ENCODE measurements at regions not wholly inside any gene's neighbourhood (a gene's known extent, or its start where the extent isn't known, plus 50 kb on each side); places are given as distances from the start of the nearest gene placed in this dataset.
"Not testable (repeated sequence)": the region's sequence is repeated elsewhere in the genome, so short reads cannot be mapped to it uniquely, and the experiment has no call there.

DNA sequence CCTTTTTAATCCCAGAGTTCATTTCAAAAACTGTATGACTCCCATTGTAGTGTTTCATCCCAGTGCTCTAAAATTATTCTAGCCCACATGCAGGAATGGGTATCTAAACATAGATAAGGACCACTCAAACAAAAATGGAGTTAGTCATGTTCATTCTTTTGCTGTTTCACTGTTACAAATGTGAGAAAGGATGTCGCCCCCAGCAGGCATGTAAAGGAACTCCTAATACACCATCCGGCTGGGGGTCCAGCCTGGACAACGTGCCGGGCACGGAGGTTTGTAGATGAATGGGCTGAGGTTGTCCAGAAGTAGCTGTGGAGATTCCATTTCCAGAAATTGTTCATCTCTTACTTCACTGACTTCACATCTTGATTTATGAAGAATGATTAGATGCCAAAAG, 101.9 kb upstream of the RAB12 start:
- Histone ChIP-seq H3K4me1 (ENCODE audit: insufficient read depth) (no peaks in the 10 kb centered on the region), H3K27ac (ENCODE audit: low read depth) (no peak overlapping the region), H3K36me3 (ENCODE audit: insufficient read depth) (no peaks in the 10 kb centered on the region), H3K4me3 (ENCODE audit: low read depth, low read length) (no peak overlapping the region)
- 32% methylated on average over 5 of the region's 5 CpGs for WGBS
- DNase-seq (ENCODE audit: extremely low spot score), result no peak

DNA sequence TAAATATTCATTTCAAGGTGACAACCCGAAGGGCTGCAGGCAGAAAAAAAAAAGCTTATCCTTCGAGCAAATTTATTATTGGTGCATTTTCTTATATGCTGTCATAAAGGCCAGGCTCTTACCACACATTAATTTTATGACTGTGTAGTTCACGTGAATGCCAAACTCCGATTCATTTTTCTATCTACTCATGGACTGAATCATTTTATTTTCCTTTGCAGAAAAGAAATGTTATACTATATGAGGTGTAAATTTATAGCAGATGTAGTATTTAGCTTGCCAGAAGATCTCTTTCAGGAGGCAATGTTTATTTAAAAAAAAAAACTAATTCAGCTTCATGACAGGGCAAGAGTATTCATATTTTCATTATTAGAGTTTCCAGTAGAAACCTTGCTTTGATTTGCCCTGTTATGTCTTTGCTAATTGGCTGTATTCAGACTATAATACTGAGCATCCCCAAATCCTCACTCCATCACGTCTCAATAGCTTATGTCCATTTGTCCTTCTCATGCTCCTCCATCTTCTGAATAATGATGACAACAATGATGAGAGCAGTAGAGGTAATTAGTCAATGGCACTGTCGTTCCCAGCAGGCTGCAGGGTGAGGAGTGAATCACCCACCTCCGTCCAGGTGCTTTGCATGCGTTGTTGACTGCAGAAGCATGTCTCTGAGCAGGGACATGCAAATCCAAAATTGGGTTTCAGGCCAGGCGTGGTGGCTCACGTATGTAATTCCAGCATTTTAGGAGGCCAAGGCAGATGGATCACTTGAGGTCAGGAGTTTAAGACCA, 101.1 kb upstream of the RAB12 start:
- no peaks in the 10 kb centered on the region for H3K36me3 ChIP-seq (ENCODE audit: insufficient read depth)
- H3K4me1 ChIP-seq (ENCODE audit: insufficient read depth), result no peaks in the 10 kb centered on the region
- 63% methylated on average over 10 of the region's 10 CpGs for WGBS
- H3K27ac ChIP-seq (ENCODE audit: low read depth), result no peak overlapping the region
- no peak for DNase-seq (ENCODE audit: extremely low spot score)
- no peak overlapping the region for H3K4me3 ChIP-seq (ENCODE audit: low read depth, low read length)

DNA sequence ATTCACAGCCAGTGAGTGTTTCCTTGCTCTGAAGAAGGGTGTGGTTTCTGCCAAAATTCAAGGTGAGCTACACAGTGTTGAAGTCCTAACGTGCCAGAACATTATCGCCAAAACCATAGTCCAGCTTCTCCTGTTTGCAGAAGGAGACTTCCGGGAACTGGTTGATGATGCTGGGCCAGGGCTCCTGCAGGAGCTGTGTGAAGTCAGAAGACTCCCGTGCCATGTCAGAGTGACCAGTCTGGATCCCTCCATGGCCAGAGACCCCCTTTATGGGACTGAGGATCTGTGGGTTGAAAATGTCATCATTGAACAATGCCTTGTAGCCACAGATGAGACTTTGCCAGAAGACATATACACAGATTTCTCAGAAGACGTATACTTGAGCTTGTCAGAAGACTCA, 96.0 kb upstream of the RAB12 start:
- H3K4me3 ChIP-seq (ENCODE audit: low read depth, low read length), result no peak overlapping the region
- no peak for DNase-seq (ENCODE audit: extremely low spot score)
- no peaks in the 10 kb centered on the region for H3K4me1 ChIP-seq (ENCODE audit: insufficient read depth)
- H3K36me3 ChIP-seq (ENCODE audit: insufficient read depth), result no peaks in the 10 kb centered on the region
- no peak overlapping the region for H3K27ac ChIP-seq (ENCODE audit: low read depth)
- WGBS, result 95% methylated on average over 5 of the region's 5 CpGs

DNA sequence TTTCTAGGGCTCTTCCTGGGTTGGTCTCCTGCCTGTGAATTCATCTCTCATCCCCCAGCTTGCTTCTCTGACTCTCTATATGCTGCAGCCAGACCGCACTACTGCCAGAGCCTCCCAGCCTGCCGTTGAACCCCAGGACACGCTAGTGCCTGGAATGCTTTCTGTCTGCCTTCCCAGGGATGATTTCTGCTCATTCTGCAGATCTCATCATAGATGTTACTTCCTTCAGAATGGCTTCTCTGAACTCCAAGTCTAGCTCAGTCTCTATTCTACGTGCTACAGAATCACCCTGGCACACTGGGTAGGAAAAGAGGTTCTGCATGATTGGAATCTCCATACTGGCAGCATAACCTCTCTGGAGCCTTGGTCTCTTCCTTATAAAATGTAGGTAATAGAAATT, 94.8 kb upstream of the RAB12 start:
- no peaks in the 10 kb centered on the region for H3K4me1 ChIP-seq (ENCODE audit: insufficient read depth)
- WGBS, result 81% methylated on average over 4 of the region's 4 CpGs
- no peak overlapping the region for H3K27ac ChIP-seq (ENCODE audit: low read depth)
- no peaks in the 10 kb centered on the region for H3K36me3 ChIP-seq (ENCODE audit: insufficient read depth)
- no peak for DNase-seq (ENCODE audit: extremely low spot score)
- H3K4me3 ChIP-seq (ENCODE audit: low read depth, low read length), result no peak overlapping the region

DNA sequence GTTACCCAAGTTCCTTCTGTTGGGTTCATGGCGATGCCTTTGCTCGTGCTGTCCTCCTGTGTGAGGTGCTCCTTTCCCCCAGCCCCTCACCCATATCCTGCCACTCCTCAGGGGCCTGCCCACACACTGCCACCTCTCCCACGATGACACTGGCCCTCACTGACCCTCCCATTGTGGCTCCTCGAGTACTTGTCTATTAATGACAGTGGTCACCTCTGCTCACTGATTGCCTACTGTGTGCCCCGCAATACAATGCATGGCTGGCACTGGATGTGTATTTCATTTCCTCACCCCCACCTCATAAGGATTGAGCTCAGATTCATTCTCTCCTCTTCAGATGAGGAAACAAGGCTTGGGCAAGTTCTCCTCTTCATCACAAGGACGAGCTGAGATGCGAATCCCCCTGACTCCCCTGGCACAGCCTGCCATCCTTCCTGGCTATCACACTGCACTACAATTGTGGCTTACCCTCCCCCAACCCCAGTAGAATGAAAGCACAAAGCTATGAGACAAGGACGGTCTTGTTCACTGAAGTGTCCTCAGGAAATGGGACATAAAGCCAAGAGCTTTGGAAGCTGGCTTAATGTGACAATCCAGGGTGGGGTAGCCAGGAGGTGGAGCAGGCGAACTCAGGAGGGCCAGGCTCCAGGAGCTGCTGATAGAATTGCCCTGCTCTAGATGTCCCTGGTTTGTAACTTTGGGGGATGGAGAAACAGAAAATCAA, 93.9 kb upstream of the RAB12 start:
- no peaks in the 10 kb centered on the region for H3K4me1 ChIP-seq (ENCODE audit: insufficient read depth)
- H3K36me3 ChIP-seq (ENCODE audit: insufficient read depth), result no peaks in the 10 kb centered on the region
- WGBS, result 83% methylated on average over 9 of the region's 9 CpGs
- H3K4me3 ChIP-seq (ENCODE audit: low read depth, low read length), result no peak overlapping the region
- H3K27ac ChIP-seq (ENCODE audit: low read depth), result no peak overlapping the region
- no peak for DNase-seq (ENCODE audit: extremely low spot score)

DNA sequence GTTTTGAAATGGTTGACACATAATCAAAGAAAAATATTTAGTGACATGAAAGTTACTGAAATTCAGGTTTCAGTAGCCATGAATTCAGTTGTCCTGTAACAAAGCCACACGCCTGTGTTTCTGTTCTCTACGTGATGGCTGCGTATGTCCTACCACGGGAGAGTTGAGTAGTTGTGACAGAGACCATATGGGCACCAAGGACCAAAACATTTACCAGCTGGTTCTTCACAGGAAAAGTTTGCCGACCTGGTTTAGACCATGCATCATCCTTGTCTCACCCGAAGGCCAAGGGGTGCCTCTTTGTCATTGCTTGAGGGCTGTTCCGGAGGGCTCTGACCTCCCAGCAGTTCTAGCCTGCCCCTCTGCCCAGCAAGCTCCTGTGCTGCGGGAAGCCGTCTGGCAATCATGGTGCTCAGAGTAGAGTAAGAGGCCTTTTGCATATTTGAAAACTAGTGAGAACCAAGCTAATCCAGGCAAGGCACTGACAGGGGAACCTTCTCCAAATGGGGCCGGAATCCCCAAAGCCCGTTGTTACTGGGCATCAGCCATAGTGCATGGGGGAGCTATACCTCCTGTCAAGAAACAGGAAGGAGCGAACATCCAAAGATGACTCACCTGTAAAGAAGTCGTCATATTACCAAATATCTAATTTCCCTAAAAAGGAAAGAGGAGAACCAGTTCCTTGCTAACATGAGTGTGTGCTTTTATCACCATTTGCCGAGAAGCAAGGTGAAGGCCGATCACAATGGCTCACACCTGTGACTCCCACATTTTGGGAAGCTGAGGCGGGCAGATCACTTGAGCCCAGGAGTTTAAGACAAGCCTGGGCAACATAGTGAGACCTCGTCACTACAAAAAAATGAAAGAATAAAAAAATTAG, 92.6 kb upstream of the RAB12 start:
- H3K36me3 ChIP-seq (ENCODE audit: insufficient read depth), result no peaks in the 10 kb centered on the region
- H3K27ac ChIP-seq (ENCODE audit: low read depth), result no peak overlapping the region
- no peak overlapping the region for H3K4me3 ChIP-seq (ENCODE audit: low read depth, low read length)
- no peaks in the 10 kb centered on the region for H3K4me1 ChIP-seq (ENCODE audit: insufficient read depth)
- WGBS, result 80% methylated on average over 17 of the region's 17 CpGs
- DNase-seq (ENCODE audit: extremely low spot score), result no peak

DNA sequence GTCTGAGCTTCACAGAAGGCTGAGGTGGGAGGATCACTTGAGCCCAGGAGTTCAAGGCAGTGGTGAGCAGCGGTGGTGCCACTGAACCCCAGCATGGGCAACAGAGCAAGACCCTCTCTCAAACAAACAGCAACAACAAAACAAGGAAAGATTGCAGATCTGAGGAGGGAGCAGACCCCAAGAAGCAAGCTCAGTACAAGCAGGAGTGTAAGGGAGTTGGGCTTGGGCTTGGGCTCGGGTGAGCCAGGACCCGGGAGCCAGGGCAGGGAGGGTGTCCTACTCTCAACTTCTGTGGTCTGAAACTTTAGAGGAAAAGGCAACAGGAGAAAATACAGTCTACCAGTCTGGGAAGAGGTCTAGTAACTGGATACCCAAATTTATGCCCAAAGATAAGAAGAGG, 92.0 kb upstream of the RAB12 start:
- Histone ChIP-seq H3K36me3 (ENCODE audit: insufficient read depth) (no peaks in the 10 kb centered on the region), H3K27ac (ENCODE audit: low read depth) (no peak overlapping the region), H3K4me1 (ENCODE audit: insufficient read depth) (no peaks in the 10 kb centered on the region), H3K4me3 (ENCODE audit: low read depth, low read length) (no peak overlapping the region)
- DNase-seq (ENCODE audit: extremely low spot score), result no peak
- 80% methylated on average over 3 of the region's 3 CpGs for whole genome bisulfite sequencing

DNA sequence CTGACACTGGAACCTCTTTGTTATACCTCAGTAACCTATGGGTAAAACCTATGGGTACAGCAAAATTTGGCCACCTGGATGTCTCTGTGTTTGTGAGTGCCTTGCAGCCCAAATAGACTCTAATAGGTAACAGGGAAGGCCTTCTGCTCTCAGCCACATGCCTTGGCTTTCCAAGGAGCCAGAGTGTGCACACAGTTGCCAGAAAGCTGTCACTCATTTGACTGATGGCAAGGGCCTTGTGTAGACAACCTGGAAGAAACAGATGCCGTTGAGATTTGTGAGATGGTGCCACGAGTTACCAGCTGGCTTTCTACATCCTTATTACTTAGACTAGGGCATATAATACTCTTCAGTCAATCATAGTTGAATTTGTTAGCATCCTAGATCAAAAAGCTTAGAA, 90.1 kb upstream of the RAB12 start:
- no peak for DNase-seq (ENCODE audit: extremely low spot score)
- Histone ChIP-seq H3K4me1 (ENCODE audit: insufficient read depth) (no peaks in the 10 kb centered on the region), H3K27ac (ENCODE audit: low read depth) (no peak overlapping the region), H3K4me3 (ENCODE audit: low read depth, low read length) (no peak overlapping the region), H3K36me3 (ENCODE audit: insufficient read depth) (no peaks in the 10 kb centered on the region)
- 52% methylated on average over 2 of the region's 2 CpGs for WGBS

DNA sequence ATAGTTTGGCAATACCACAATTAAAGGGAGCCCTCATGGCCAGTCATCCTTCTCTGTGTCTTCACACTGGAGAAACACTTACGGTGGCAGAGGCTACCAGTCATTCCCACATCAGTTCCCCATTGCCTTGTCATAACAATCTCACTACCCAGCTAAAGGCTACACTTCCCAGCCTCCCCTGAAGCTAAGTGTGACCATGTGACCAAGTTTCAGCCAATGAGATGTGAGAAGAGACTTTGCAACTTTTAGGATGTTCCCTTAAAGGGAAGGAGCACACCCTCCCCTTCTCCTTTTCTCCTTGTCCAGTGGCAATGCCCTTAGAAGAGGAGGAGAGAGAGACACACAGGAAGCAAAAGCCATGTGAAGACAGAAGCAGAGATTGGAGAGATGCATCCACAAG, 89.0 kb upstream of the RAB12 start:
- no peak overlapping the region for H3K4me3 ChIP-seq (ENCODE audit: low read depth, low read length)
- H3K27ac ChIP-seq (ENCODE audit: low read depth), result no peak overlapping the region
- H3K36me3 ChIP-seq (ENCODE audit: insufficient read depth), result no peaks in the 10 kb centered on the region
- no peak for DNase-seq (ENCODE audit: extremely low spot score)
- no peaks in the 10 kb centered on the region for H3K4me1 ChIP-seq (ENCODE audit: insufficient read depth)
- 95% methylated on average over 1 of the region's 1 CpG for WGBS

DNA sequence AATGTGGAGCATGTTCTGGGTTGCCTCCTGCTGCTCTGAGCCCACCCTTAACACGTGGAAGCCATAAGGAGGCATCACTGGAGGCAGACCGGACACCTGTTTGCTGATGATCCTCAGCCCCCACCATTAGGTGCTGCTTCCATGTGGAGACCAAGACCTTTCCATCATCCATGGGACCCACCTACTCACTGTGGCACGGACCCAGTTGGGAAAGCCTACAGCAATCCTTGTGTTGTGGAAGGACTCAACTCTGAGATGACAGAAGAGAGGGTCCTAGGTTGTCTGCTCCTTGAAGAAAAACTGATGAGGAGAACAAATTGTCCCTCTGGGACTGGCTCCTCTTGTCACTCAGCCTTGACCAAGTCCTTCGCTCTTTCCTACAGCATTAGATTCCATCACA, 86.5 kb upstream of the RAB12 start:
- DNase-seq (ENCODE audit: extremely low spot score), result no peak

DNA sequence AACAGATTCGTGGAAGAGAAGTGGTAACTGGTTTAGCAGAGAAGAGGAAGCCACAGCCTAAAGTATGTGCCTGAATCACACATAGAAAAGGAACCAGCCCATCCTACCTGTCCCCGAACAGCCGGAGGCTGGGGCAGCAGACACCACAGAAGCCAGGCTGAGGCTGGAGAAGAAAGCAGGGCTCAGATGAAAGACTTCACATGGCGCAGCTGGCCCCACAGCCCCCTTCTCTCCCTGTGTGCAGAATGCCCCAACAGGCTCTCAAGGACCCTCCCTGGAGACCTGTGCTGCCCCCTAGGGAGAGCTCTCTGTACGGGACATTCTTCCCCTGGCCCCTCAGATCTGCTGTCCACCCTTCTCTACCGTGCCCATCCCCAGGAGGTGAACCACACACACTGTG, 83.5 kb upstream of the RAB12 start:
- WGBS, result 52% methylated on average over 6 of the region's 6 CpGs
- Histone ChIP-seq H3K27ac (ENCODE audit: low read depth) (no peak overlapping the region), H3K36me3 (ENCODE audit: insufficient read depth) (no peaks in the 10 kb centered on the region), H3K4me1 (ENCODE audit: insufficient read depth) (no peaks in the 10 kb centered on the region), H3K4me3 (ENCODE audit: low read depth, low read length) (no peak overlapping the region)
- no peak for DNase-seq (ENCODE audit: extremely low spot score)

More for the DNA sequence above, 86.5 kb upstream of the RAB12 start:
- Histone ChIP-seq H3K36me3 (ENCODE audit: insufficient read depth) (no peaks in the 10 kb centered on the region), H3K4me1 (ENCODE audit: insufficient read depth) (no peaks in the 10 kb centered on the region), H3K4me3 (ENCODE audit: low read depth, low read length) (no peak overlapping the region), H3K27ac (ENCODE audit: low read depth) (no peak overlapping the region)
- 78% methylated on average over 4 of the region's 4 CpGs for WGBS

DNA sequence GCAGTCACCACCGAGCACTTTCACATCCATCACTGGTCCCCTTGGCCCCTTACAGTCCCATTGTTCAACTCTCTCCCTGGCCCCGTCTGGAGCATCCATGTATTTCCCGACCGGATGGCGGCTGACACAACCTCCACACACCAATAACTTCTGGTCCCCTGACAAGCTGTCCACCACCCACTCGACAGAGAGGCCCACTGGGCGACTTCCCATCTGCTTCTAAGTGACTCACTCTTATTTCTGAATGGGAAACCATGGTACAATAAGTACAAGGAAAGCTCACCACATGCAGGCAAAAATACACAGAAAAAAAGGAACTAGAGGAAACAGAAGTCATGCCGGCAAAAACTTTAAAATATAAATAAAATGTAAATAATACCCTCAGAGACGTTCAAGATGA, 82.9 kb upstream of the RAB12 start:
- no peak overlapping the region for H3K27ac ChIP-seq (ENCODE audit: low read depth)
- DNase-seq (ENCODE audit: extremely low spot score), result no peak
- no peaks in the 10 kb centered on the region for H3K4me1 ChIP-seq (ENCODE audit: insufficient read depth)
- H3K4me3 ChIP-seq (ENCODE audit: low read depth, low read length), result no peak overlapping the region
- no peaks in the 10 kb centered on the region for H3K36me3 ChIP-seq (ENCODE audit: insufficient read depth)
- 71% methylated on average over 9 of the region's 9 CpGs for WGBS

DNA sequence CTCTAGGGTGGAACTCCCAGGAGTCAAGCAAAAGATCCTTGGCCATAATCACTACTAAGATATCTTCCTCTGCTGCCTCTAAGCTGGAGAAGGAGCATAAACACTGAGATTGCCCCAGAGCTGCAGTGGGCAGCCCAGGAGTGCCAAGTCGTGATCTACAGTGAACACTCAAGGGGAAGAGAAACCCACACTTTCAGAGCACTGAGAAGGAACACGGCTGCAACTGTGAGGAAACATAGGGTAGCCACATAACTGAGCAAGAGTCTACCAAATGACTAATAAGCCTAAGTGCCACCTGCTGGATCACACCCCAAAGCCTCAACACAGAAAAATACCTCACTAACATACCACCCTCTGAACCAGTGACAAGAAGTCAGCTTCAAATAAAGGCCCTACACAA, 79.6 kb upstream of the RAB12 start:
- Histone ChIP-seq H3K4me1 (ENCODE audit: insufficient read depth) (no peaks in the 10 kb centered on the region), H3K27ac (ENCODE audit: low read depth) (no peak overlapping the region), H3K4me3 (ENCODE audit: low read depth, low read length) (no peak overlapping the region), H3K36me3 (ENCODE audit: insufficient read depth) (no peaks in the 10 kb centered on the region)
- 76% methylated on average over 2 of the region's 2 CpGs for WGBS
- no peak for DNase-seq (ENCODE audit: extremely low spot score)

DNA sequence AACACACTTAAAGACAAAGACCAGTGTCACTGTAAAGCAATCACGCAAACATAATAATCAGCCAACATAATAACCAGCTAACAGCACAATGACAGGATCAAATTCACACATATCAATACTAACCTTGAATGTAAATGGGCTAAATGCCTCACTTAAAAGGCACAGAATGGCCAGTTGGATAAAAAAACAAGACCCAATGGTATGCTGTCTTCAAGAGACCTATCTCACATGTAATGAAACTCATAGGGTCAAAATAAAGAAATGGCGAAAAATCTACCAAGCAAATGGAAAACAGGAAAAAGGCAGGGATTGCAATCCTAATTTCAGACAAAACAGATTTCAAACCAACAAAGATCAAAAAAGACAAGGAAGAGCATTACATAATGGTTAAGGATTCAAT, 78.2 kb upstream of the RAB12 start:
- H3K36me3 ChIP-seq (ENCODE audit: insufficient read depth); H3K4me3 ChIP-seq (ENCODE audit: low read depth, low read length); H3K4me1 ChIP-seq (ENCODE audit: insufficient read depth); DNase-seq (ENCODE audit: extremely low spot score); H3K27ac ChIP-seq (ENCODE audit: low read depth): not testable (repeated sequence)
- WGBS, result 97% methylated on average over 2 of the region's 2 CpGs
